Epithelial cell of proximal tubule (primary cell): ENCODE measurements at regions not wholly inside any gene's neighbourhood (a gene's known extent, or its start where the extent isn't known, plus 50 kb on each side); places are given as distances from the start of the nearest gene placed in this dataset.
A peak's percentile ranks its signal among the peaks of the same experiment; 100 is the strongest.

Experiments
- DNase-seq: peaks from one replicate; pipeline ENCODE4 v3.0.0-alpha.2; 2011; ENCODE audit warnings: low read depth
- H3K4me3 ChIP-seq: 2 replicates; pipeline ENCODE4 v1.5.1; 2011; ENCODE audit warnings: low read depth, mild to moderate bottlenecking, low read length
- CTCF ChIP-seq: conservative IDR thresholded peaks from 2 replicates; pipeline ENCODE4 v1.5.1; 2012; ENCODE audit warnings: low read depth, mild to moderate bottlenecking, low read length

- DNase-seq = peak; percentile 47
- no peak for TF ChIP-seq CTCF
- peak overlapping the region; percentile 46 for H3K4me3 ChIP-seq
Measured at GRCh38 chr6:166007349-166008263, 160.0 kb downstream of the TBXT start.

- TF ChIP-seq CTCF = no peak
- DNase-seq = no peak
- H3K4me3 ChIP-seq = peak overlapping the region; percentile 35
Measured at GRCh38 chr6:166006900-166007301, 160.8 kb downstream of the TBXT start.

- no peak for DNase-seq
- peak overlapping the region; percentile 45 for H3K4me3 ChIP-seq
- TF ChIP-seq CTCF = no peak
Measured at GRCh38 chr6:166005944-166006899, 161.4 kb downstream of the TBXT start.

GRCh38 chr6:166005401-166005943 lies 162.2 kb downstream of the TBXT start:
- H3K4me3 ChIP-seq = peak overlapping the region; percentile 45
- DNase-seq = no peak
- TF ChIP-seq CTCF = no peak

GRCh38 chr6:166004876-166005275 lies 162.8 kb downstream of the TBXT start:
- DNase-seq = no peak
- TF ChIP-seq CTCF = no peak
- no peak overlapping the region for H3K4me3 ChIP-seq

- TF ChIP-seq CTCF = no peak
- DNase-seq = no peak
- no peak overlapping the region for H3K4me3 ChIP-seq
Measured at GRCh38 chr6:166004471-166004870, 163.2 kb downstream of the TBXT start.
